Uterus (tissue), 2 donors: ENCODE measurements at regions not wholly inside any gene's neighbourhood (a gene's known extent, or its start where the extent isn't known, plus 50 kb on each side); places are given as distances from the start of the nearest gene placed in this dataset.

ENCODE experiments used
- CTCF ChIP-seq, 4 experiments: fragments of 200-600 bp in 2 of 4; fragments of 450-650 bp in 2 of 4; sonication (generic) in 2 of 4; IDR thresholded peaks; one replicate each; pipeline ENCODE4 v1.5.1; 2016 to 2019; ENCODE audit warnings: antibody characterized with exemption in 4 of 4, mild to moderate bottlenecking in 2 of 4, moderate library complexity in 1 of 4
- POLR2A ChIP-seq, 2 donors: fragments of 450-650 bp; IDR thresholded peaks; one replicate each; pipeline ENCODE4 v1.6.1; 2016; ENCODE audit warnings: antibody characterized with exemption in 2 of 2, mild to moderate bottlenecking in 1 of 2, moderate library complexity in 1 of 2

- TF ChIP-seq CTCF (IDR thresholded peaks at IDR 0.05) (no peak), POLR2A (IDR thresholded peaks at IDR 0.05) (no peak)
Observed at GRCh38 chr6:82767037-82767436, 298.6 kb downstream of the UBE3D start.
